ENCODE measurements at regions not wholly inside any gene's neighbourhood (a gene's known extent, or its start where the extent isn't known, plus 50 kb on each side); places are given as distances from the start of the nearest gene placed in this dataset.

GRCh38 chr10:28375399-28376354, 72.8 kb upstream of the MPP7 start:
- H3K27ac ChIP-seq (ENCODE audit: insufficient read depth, low read depth, low read length), result no peak overlapping the region
- H3K36me3 ChIP-seq (ENCODE audit: control insufficient read depth in 2 of 2, extremely low read depth in 1 of 2, insufficient read depth in 2 of 2, low read length in 2 of 2), result no peaks in the 10 kb centered on the region
- CTCF ChIA-PET, result no interaction called here
- H3K9me1 ChIP-seq (replicated peaks; ENCODE audit: control insufficient read depth, extremely low read depth, insufficient read depth, low read length), result no peaks in the 10 kb centered on the region
- TF ChIP-seq CTCF (IDR thresholded peaks at IDR 0.05; ENCODE audit: extremely low read depth in 1 of 2, insufficient read depth in 1 of 2, low read depth in 1 of 2, low read length in 2 of 2) (no peak), FOS (IDR thresholded peaks at IDR 0.05; ENCODE audit: borderline replicate concordance, insufficient read depth, low read length) (no peak)
- H3K9ac ChIP-seq (replicated peaks; ENCODE audit: extremely low read depth, insufficient read depth, low read length), result no peak overlapping the region
- DNase-seq (ENCODE audit: low read depth, low spot score) (no peak), FAIRE-seq (no peak)
- peaks cover 0 to 1% of the 10 kb centered on the region in 2 experiments for H3K27me3 ChIP-seq (ENCODE audit: control insufficient read depth in 2 of 2, insufficient read depth in 2 of 2, low read length in 2 of 2)
- no peak overlapping the region for H2AFZ ChIP-seq (ENCODE audit: low read depth, low read length)
- H3K4me3 ChIP-seq (replicated peaks in 1 of 3; ENCODE audit: insufficient read depth in 1 of 3, low read depth in 1 of 3, low read length in 3 of 3), result no peak overlapping the region
- H3K9me3 ChIP-seq (replicated peaks; ENCODE audit: control insufficient read depth, insufficient read depth, low read length), result no peaks in the 10 kb centered on the region
- H3K4me2 ChIP-seq (ENCODE audit: insufficient read depth, low read length), result no peak overlapping the region
- no peaks in the 10 kb centered on the region for H4K20me1 ChIP-seq (replicated peaks; ENCODE audit: control insufficient read depth, extremely low read depth, insufficient read depth, low read length)
- POLR2A ChIA-PET, result no interaction called here
- dilution Hi-C loops (cut with MboI; ENCODE audit: extremely low pct_ligation_motif_present, low sequenced_read_pairs) (no loop called here), intact Hi-C loops (cut with micrococcal nuclease) (no loop called here)
- no peaks in the 10 kb centered on the region for H3K4me1 ChIP-seq (ENCODE audit: control insufficient read depth, extremely low read depth, insufficient read depth, low read length)
- BruUV-seq (replicated peaks), result no TSS peak
- no peaks in the 10 kb centered on the region for H3K79me2 ChIP-seq (ENCODE audit: control insufficient read depth, insufficient read depth, low read length)

- no TSS peak for BruUV-seq (replicated peaks)
- H3K4me3 ChIP-seq (replicated peaks in 1 of 3; ENCODE audit: insufficient read depth in 1 of 3, low read depth in 1 of 3, low read length in 3 of 3), result no peak overlapping the region
- POLR2A ChIA-PET, result no interaction called here
- dilution Hi-C loops (cut with MboI; ENCODE audit: extremely low pct_ligation_motif_present, low sequenced_read_pairs), result no loop called here
- no peaks in the 10 kb centered on the region for H3K79me2 ChIP-seq (ENCODE audit: control insufficient read depth, insufficient read depth, low read length)
- no peaks in the 10 kb centered on the region for H3K9me3 ChIP-seq (replicated peaks; ENCODE audit: control insufficient read depth, insufficient read depth, low read length)
- DNase-seq (ENCODE audit: low read depth, low spot score) (no peak), FAIRE-seq (no peak)
- H3K36me3 ChIP-seq (ENCODE audit: control insufficient read depth in 2 of 2, extremely low read depth in 1 of 2, insufficient read depth in 2 of 2, low read length in 2 of 2), result no peaks in the 10 kb centered on the region
- TF ChIP-seq MYC (IDR thresholded peaks at IDR 0.05; ENCODE audit: low read depth, low read length) (no peak), POLR2AphosphoS5 (IDR thresholded peaks at IDR 0.05; ENCODE audit: insufficient read depth, low read depth, low read length) (no peak), GATA2 (IDR thresholded peaks at IDR 0.05; ENCODE audit: insufficient read depth, insufficient read length, low read depth, low read length) (no peak), JUN (IDR thresholded peaks at IDR 0.05; ENCODE audit: borderline replicate concordance, insufficient read depth, insufficient read length, low read depth) (no peak), FOS (IDR thresholded peaks at IDR 0.05; ENCODE audit: borderline replicate concordance, insufficient read depth, low read length) (no peak), POLR2A (IDR thresholded peaks at IDR 0.05; ENCODE audit: low read depth, low read length) (no peak), EZH2 (IDR thresholded peaks at IDR 0.05; ENCODE audit: borderline replicate concordance, low read depth, low read length, severe bottlenecking) (no peak), CTCF (IDR thresholded peaks at IDR 0.05; ENCODE audit: extremely low read depth in 1 of 2, insufficient read depth in 1 of 2, low read depth in 1 of 2, low read length in 2 of 2) (no peak)
- TF ChIP-seq, protein P1, sequence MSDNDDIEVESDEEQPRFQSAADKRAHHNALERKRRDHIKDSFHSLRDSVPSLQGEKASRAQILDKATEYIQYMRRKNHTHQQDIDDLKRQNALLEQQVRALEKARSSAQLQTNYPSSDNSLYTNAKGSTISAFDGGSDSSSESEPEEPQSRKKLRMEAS (IDR thresholded peaks at IDR 0.05; ENCODE audit: insufficient read depth, insufficient read length), result no peak
- no peaks in the 10 kb centered on the region for H3K4me1 ChIP-seq (ENCODE audit: control insufficient read depth, extremely low read depth, insufficient read depth, low read length)
- H3K27ac ChIP-seq (ENCODE audit: insufficient read depth, low read depth, low read length), result no peak overlapping the region
- CTCF ChIA-PET, result interaction anchor here (1.0 to 5.1 kb wide), 5 partner anchors 14 to 1009 kb away, joined by 3 to 83 read pairs (median 7); no protein-coding TSS in a partner anchor
- no peaks in the 10 kb centered on the region for H4K20me1 ChIP-seq (replicated peaks; ENCODE audit: control insufficient read depth, extremely low read depth, insufficient read depth, low read length)
- no peaks in the 10 kb centered on the region for H3K9me1 ChIP-seq (replicated peaks; ENCODE audit: control insufficient read depth, extremely low read depth, insufficient read depth, low read length)
- H2AFZ ChIP-seq (ENCODE audit: low read depth, low read length), result no peak overlapping the region
- peaks cover 0 to 1% of the 10 kb centered on the region in 2 experiments for H3K27me3 ChIP-seq (ENCODE audit: control insufficient read depth in 2 of 2, insufficient read depth in 2 of 2, low read length in 2 of 2)
- intact Hi-C loops (cut with micrococcal nuclease), result no loop called here
- no peak overlapping the region for H3K9ac ChIP-seq (replicated peaks; ENCODE audit: extremely low read depth, insufficient read depth, low read length)
- no peak overlapping the region for H3K4me2 ChIP-seq (ENCODE audit: insufficient read depth, low read length)
Observed at GRCh38 chr10:28378986-28379585, 76.2 kb upstream of the MPP7 start.
